Ecto neural progenitor cell (in vitro differentiated cells): ENCODE measurements at regions not wholly inside any gene's neighbourhood (a gene's known extent, or its start where the extent isn't known, plus 50 kb on each side); places are given as distances from the start of the nearest gene placed in this dataset.

Source experiments
- DNase-seq: peaks from one replicate; pipeline ENCODE4 v3.0.0-alpha.2; 2018; ENCODE audit warnings: low spot score

DNA sequence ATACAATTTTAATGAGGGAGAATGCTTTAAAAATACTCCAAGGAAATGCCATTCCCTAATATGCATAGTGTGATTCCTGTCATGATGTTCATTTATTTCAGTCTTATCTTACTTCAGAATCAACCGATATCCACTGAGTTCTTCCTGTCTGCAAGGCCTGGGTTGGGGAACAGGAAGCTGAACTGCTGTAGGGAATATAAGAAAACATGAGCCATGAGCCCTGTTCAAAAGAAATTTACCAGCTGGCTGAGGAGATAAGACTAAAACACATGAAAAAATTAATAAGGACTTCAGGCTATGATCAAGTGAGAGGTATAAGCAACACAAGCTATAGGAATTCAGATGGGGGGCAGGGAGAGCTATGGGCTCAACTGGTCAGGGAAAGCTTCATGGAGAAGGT, 184.7 kb downstream of the PLPP4 start:
- DNase-seq, result no peak

GRCh38 chr10:120643351-120643750, 186.3 kb downstream of the PLPP4 start:
- DNase-seq, result no peak

DNA sequence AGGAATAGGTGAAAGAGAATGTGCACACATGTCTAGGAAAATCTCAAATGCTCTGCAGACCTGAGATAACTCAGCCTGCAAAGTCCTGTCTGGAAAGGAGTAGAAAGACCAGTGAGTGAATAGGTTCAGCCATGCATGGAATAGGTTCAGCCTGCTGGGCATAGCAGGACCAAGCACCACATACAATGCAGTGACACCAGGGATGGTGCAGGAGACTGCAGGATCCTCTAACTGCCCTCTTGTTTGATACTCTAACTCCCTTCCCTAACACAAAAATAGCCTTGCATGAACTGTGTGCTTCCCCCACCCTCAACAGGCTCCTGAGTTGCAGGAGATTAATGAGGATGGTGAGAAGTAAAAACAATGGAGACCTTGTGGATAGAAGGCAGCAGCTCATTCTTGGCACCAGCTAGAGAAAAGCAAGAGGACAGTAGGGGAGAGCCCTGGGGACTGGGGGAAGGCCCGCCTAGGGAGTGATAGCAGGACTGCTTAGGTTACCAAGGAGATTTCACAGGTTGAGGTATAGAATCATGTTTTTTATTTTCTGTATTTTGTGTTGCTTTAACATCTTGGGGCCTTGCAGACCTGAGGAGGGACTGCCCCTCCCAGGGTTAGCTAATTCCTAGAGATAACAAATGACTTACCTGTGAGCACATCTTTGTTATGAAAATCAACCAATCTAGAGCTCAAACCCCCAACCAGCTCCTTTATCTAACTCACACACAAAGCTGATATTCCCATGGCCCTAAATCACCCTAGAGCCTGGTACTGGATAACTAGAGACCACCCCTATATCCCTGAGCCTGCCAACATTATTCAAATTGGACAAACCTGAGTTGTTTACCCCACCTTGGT, 187.8 kb downstream of the PLPP4 start:
- no peak for DNase-seq

DNA sequence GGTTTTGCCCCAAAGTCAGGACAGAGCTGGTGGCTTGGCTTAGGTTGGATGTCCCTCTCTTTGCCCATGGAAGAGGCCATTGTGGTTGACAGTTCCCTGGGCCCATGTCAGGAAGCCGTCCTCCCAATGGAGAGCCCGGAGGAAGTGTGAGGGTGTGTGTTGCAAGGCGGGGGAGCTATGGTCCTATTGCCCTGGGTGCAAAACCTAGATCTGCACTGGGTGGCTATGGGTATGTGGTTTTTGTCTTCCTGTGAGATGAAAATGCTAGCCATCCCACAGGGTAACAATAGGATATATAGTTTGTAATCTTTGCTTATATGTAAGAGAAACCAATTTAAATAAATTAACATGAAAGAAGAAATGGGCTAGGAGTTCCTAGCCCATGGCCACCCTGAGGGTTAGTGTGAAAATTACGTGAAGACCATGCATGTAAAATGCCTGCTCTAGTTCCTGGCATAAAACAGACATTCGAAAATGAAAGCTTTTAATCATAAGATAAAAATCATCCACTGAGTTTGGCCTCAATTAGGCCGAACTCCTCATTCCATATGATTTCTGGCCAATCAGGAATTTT, 189.2 kb downstream of the PLPP4 start:
- no peak for DNase-seq

DNA sequence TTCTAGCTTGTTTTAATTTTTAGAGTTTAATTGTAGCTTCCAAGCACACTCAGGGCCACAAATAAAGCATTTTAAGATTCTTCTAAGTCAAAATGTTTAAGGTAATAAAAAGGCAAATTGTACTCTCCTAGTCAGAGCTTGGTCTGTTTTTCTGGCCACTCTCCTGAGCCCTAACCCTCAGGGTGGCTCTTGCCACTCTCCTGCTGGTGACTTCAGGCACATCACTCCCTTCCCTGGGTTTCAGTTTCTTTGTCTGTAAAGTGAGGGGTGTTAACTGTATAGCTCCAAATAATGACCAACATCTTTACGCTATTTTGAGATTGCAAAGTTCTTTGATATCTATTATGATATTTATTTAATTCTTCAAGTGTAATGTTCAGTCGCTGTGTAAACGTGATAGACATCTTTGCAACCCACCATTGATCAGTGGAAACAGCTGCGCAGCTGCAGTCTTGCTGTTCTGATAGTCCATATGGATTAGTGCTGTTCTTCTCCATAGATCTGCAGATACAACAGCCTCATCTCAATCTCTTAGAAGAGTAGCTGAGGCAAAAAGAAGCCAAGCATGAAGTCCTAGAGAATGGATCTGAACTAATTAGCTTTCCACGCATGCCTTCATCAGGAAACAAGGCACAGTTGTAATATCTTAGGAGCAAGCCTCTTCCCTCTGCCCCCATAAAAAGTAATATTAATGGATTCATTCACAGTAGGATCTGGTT, 189.9 kb downstream of the PLPP4 start:
- no peak for DNase-seq

- DNase-seq, result no peak
Observed at GRCh38 chr10:120650705-120651399, 193.8 kb downstream of the PLPP4 start.

DNA sequence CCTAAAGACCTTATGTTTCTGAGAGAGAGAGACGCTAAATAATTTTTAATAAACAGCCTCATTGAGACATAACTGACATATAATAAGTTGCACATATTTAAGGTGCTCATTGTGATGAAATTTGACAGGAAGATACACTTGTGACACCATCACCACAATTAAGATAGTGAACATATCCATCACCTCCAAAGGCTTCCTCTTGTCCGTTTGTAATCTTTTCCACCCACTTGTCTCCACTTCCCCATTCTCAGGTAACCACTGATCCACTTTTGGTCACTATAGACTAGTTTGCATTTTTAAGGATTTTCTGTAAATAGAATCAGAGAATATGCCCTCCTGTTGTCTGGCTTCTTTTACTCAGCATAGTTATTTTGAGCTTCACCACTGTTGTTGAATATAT, 195.1 kb upstream of the WDR11 start:
- DNase-seq, result no peak

DNA sequence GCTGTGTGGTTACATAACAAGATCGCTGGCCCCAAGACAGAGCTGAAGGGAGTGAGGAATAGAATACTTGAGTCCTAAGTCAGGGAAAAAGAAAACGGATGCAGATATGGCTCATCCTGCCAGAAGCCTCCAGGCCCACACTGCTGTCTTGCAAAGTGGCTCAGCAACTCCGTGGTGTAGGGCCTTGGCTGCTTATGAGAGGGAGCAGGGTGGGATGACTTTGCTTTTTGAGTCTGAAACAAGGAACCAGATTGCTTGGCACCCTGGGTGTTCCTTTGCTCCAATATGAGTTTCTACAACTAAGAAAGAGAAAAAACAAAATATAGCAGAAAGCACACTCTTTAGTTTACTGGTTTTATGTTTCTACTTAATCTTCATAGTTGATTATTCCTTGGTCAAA, 193.8 kb upstream of the WDR11 start:
- DNase-seq, result no peak

DNA sequence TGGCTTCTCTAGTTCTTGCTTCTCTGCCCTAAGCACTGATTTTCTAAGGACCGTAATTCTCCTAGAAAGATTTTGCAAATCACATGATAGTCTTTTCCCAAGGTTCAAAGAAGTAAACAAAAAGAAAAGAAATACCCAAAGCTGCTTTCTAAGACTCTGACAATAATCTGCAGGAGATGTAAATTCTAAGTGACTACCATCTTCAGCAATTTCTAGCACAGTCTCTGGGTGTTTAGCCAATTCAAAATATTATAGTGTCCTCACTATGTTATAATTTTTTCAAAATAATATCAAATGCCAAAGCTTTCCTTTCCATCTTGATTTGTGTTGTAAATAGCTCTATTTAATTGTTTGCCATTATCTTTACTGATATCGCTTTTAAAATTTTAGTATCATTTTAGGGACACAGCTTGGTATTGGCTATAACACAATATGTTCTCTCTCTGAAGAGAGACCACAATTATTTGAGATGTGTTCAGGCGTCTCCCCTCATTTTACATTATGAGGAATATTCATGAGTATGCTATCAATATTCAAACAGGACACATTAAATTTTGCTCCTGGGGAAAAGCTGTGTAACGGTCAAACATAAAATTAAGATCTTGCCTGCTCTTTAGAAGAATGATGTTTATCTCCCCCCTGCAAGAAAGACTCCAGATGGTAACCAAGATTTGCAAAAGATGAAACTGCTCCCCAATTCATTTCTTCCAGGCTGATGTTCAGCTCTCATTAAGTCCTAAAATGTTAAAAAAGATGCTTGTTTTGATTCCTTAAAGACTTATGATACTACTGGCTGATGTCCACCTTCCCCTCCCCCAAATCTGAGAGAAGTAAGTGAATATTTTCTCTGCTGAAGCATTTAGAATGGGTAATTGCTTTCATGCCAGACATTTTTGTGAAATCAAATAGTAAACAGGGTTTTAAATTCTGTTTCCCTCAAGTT, 191.9 kb upstream of the WDR11 start:
- no peak for DNase-seq

DNA sequence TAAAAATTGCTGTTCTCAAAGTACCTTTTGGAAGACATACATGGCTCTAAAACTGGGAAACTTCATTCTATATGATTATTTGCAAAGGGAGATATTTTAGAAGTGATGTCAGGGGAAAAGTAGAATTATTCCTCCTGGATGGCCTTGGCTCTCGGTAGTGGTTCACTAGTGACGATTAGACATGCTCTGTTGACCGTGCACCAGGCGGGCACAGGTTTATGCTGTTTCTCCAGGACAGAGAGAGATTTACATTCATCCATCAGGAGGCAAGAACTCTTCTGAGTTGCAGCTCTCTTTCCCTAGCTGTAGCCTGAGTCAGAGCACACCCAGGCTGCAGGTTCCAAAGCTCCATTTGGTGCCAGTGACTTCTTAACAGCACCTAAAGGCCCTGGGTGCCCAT, 184.9 kb upstream of the WDR11 start:
- DNase-seq, result no peak

- DNase-seq, result no peak
Observed at GRCh38 chr10:120667276-120667675, 183.9 kb upstream of the WDR11 start.

DNA sequence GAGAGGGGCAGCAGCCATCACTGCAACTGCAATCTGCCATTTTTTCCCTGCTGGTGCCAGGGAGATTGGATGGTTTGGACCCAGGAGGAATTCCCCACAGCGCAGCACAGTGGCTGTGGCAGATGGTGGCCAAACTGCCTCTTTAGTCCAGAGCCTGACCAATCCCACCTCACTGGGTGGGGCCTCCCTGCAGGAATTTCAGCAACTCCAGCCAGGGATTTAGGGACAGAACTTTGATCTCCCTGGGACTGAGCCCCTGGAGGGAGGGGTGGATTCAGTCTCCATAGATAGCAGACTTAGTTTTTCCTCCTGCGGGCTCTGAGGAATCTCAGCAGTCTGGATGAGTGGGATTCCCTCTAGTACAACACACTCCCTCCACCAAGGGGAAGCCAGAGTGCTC, 179.7 kb upstream of the WDR11 start:
- DNase-seq, result no peak

DNA sequence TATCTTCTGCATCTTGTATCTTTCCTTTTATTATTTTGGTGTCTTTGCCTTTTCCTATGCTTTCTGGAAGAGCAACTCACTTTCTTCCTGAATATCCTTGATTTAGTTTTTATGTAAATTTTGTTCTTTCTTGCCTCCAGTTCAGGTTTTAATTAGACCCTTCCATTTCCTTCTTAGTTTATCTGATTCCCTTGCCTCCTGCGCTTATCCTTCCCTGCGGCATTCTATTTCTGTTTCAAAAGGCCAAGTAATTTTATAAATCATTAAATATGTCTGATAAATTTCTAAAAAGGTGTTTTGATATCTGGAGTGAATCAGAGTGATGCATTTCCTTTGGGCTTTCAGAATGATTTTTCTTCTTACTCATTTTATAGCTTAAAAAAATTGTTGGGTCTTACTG, 167.7 kb upstream of the WDR11 start:
- no peak for DNase-seq

DNA sequence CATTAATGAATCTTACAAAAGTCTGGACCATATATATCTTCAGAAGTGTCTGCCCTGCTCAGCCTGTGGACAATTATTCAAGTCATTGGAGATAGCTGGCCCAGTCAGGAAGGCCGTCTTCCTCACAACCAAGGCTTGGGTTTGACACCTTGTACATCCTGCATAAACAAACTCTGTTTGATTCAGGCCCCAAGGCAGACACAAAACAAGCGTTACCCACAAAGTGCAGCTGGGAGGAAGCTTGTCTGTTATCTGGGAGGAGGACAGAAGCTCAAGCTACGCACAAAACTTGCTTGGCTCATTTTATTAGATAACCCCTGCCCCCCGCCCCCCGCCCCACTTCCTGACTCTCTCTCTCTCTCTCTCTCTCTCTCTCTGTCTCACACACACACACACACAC, 166.9 kb upstream of the WDR11 start:
- DNase-seq, result no peak

- no peak for DNase-seq
Observed at GRCh38 chr10:120685136-120685535, 166.0 kb upstream of the WDR11 start.

DNA sequence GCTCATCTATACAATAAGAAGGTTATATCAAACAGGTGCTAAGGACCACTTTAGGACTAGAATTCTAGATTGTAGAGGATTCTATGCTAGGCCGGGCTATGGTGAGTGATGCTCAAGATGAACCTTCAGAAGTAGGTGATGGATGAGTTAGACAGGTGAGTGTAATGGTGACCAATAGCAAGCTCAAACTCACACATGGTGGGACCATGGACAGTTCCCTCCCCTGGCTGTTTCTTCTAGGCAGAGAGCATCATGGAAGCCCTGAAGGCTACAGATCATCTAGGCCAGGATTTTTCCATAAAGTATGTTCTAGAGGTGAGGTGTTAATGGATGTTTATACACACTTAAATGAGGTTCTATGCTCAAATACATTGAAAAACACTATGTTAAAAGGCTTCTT, 162.2 kb upstream of the WDR11 start:
- DNase-seq, result no peak

DNA sequence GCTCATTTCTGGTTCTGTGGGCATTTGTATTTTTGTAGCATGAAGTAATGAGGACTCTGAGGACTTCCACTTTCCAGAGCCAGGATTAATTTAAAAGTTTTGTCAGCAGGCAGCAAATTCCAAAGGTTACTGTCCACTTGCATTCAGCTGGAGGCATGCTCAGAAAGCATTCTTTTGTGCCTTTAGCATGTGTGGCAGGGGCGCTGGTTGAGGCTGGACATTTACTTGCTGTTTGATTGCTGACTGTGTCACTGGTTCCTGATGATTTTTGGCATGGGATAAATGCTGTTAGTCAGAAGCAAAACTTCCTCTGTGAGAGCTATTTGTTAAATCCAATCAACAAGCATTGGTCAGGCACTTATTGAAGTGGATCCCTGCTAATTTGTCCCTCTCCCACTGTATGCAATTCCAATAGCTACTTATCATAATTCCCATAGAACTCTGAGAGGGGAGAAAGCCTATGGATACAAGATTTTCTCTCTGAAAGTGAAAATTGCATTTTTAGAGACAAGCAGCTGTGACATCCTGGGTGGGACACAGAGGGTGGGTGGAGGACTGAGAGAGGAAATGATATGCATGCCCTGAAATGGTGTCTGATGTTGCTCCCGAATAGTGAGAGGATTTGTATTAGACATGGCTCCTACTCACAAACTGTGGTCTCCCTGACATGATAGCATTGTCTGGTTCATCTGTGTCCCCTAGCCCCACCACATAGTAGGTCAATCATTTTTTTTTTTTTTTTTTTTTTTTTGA, 161.2 kb upstream of the WDR11 start:
- DNase-seq, result no peak

DNA sequence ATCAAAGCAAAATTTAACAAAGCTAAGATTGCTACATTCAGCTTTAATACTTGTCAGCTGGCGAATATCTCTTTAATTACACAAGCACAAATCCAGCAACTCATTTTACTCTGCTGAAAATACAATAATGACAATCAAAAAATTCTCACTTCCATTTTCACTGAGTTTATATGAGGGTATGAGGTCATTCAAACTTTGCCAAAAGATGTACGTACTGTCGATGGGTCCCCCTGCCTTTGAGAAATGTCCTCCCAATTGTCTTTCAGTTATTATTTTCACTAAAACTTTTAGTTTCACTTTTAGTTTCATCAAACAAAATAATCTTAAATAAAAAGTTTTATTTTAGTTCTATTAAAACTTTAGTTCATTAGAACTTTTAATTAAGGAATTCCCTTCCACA, 159.5 kb upstream of the WDR11 start:
- DNase-seq, result no peak

GRCh38 chr10:120700426-120700825, 150.7 kb upstream of the WDR11 start:
- DNase-seq, result no peak

GRCh38 chr10:120701381-120701780, 149.8 kb upstream of the WDR11 start:
- no peak for DNase-seq

DNA sequence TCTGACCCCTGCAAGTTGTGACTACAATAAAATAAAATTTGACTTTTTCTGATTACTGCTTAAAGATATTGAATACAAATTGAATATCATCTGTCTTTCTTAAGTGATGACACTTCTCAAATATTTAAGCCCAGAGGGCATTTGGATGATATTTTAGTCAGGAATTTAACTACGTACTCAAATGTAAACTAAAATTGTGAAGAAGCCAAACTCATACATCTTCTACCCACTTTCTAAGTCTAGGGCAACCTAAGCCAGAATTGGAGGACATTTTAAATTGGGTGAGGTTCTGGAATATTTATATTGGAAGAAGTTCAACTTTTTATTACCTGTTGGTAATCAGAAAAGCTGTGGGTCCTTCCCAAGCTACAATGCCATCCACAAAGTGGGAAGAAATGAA, 149.1 kb upstream of the WDR11 start:
- no peak for DNase-seq
